ENCODE measurements at regions not wholly inside any gene's neighbourhood (a gene's known extent, or its start where the extent isn't known, plus 50 kb on each side); places are given as distances from the start of the nearest gene placed in this dataset.

- TF ChIP-seq EZH2phosphoT487 (IDR thresholded peaks at IDR 0.05; ENCODE audit: insufficient read depth, low read depth) (no peak), EZH2 (IDR thresholded peaks at IDR 0.05; ENCODE audit: insufficient read depth, poor library complexity, severe bottlenecking) (no peak)
These were observed 167.8 kb upstream of the AUTS2 start for GRCh38 chr7:69430384-69431021.

All from GM23248 (cell line).